ENCODE measurements at regions not wholly inside any gene's neighbourhood (a gene's known extent, or its start where the extent isn't known, plus 50 kb on each side); places are given as distances from the start of the nearest gene placed in this dataset.

DNA sequence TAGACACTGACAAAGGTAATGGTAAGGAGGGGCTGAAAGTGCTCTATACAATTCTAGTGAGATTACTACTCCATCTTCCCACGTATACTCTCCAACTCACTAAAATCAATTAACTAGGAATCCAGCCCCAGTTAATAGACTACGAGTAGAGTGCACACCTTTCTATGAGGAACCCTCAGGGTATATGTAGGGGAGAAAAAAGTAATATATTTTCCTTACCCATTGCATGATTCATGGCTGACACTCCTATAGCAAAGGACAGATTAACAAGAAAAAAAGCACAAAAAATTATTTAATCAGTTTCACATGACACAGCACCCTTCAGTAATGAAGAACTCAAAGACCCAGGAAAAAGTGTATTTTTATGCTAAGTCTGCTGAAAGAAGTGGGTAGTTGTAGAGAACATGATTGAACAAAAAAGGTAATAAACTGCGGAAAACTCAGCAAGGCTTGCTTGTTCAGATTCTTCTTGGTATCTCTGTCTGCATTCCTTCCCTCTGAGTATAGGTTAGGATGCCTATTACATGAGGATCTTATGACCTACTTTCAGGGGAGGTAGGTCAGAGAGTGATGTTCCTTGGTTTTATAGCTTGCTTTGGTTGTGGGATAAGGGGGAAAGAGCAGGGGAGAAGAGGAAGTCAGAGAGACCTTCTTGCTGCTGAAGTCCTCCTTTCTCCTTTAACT is 342.0 kb upstream of the DLGAP1 start:
- no peaks in the 10 kb centered on the region for H3K27me3 ChIP-seq
- WGBS, 2 donors, result 54 to 55% methylated on average over 3 of the region's 3 CpGs
- no peak for DNase-seq
- no peak overlapping the region for H3K4me3 ChIP-seq
- no peak overlapping the region for H3K27ac ChIP-seq
- intact Hi-C loops (cut with DNase I), result no loop called here
- TF ChIP-seq POLR2A (IDR thresholded peaks at IDR 0.05) (no peak), POLR2AphosphoS5 (IDR thresholded peaks at IDR 0.05) (no peak), EP300 (IDR thresholded peaks at IDR 0.05) (no peak)
- TF ChIP-seq, protein P1, sequence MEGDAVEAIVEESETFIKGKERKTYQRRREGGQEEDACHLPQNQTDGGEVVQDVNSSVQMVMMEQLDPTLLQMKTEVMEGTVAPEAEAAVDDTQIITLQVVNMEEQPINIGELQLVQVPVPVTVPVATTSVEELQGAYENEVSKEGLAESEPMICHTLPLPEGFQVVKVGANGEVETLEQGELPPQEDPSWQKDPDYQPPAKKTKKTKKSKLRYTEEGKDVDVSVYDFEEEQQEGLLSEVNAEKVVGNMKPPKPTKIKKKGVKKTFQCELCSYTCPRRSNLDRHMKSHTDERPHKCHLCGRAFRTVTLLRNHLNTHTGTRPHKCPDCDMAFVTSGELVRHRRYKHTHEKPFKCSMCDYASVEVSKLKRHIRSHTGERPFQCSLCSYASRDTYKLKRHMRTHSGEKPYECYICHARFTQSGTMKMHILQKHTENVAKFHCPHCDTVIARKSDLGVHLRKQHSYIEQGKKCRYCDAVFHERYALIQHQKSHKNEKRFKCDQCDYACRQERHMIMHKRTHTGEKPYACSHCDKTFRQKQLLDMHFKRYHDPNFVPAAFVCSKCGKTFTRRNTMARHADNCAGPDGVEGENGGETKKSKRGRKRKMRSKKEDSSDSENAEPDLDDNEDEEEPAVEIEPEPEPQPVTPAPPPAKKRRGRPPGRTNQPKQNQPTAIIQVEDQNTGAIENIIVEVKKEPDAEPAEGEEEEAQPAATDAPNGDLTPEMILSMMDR (IDR thresholded peaks at IDR 0.05), result no peak
- no peaks in the 10 kb centered on the region for H3K4me1 ChIP-seq
- H3K36me3 ChIP-seq, result no peaks in the 10 kb centered on the region
- peaks cover 0 to 5% (median 2%) of the 10 kb centered on the region in 4 donors for H3K9me3 ChIP-seq

DNA sequence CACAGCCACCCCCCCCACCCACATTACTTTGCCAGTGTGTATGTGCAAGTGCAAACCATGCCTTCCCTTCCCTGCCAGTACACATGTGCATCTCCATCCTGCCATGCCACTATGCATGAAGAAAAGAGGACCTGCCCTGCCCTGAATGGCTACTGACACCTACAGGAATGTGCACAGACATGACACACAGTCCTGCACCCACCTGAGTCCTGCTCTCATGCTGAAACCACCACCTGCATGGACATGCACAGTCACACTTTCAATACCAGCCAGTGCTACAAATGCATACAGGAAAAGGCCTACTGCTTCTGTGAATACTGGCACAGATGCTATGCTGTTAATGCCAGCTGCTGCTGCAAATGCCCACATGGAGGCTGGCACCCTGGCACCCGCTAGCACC is 334.4 kb upstream of the DLGAP1 start:
- H3K9me3 ChIP-seq, result no peaks in the 10 kb centered on the region
- H3K36me3 ChIP-seq, result no peaks in the 10 kb centered on the region
- TF ChIP-seq POLR2A (IDR thresholded peaks at IDR 0.05) (no peak), EP300 (IDR thresholded peaks at IDR 0.05) (no peak), POLR2AphosphoS5 (IDR thresholded peaks at IDR 0.05) (no peak)
- TF ChIP-seq, protein P1 (IDR thresholded peaks at IDR 0.05), result no peak
- H3K4me3 ChIP-seq, result no peak overlapping the region
- no peak overlapping the region for H3K27ac ChIP-seq
- WGBS, 2 donors, result 85 to 92% methylated on average over 1 of the region's 1 CpG
- no peak for DNase-seq
- no peaks in the 10 kb centered on the region for H3K4me1 ChIP-seq
- no peaks in the 10 kb centered on the region for H3K27me3 ChIP-seq
- intact Hi-C loops (cut with DNase I), result no loop called here

DNA sequence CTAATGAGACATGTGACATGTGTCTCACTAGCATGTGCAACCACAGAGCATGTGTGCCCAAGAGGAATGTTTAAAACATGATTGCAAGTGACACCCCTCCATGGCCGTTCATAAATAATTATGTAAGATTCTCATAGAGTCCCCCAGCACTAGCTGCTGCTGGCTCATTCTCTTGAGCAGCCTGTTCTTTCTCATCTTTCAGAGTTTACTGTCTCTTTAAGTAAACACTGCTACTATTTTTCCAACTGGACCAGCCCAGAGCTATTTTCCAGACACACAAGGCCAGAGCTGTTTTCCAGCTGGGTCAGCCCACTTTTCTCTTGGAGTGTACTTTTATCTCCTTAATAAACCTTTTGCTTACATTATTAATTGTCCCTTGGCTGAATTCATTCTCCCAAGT is 326.8 kb upstream of the DLGAP1 start:
- DNase-seq, result no peak
- no peak for TF ChIP-seq POLR2A (IDR thresholded peaks at IDR 0.05)
- TF ChIP-seq EP300 (IDR thresholded peaks at IDR 0.05), result peak in 2 of 4 donors; percentile 59 to 67
- peak; percentile 52 to 92 (median 76) for TF ChIP-seq POLR2AphosphoS5 (IDR thresholded peaks at IDR 0.05)
- TF ChIP-seq, protein P1 (IDR thresholded peaks at IDR 0.05), result no peak
- no peak overlapping the region for H3K4me3 ChIP-seq
- 73 to 74% methylated on average over 1 of the region's 1 CpG for WGBS, 2 donors
- no peaks in the 10 kb centered on the region for H3K27me3 ChIP-seq
- intact Hi-C loops (cut with DNase I), result no loop called here
- peaks cover 0 to 7% (median 3%) of the 10 kb centered on the region in 4 donors for H3K9me3 ChIP-seq
- H3K27ac ChIP-seq, result peak overlapping the region in 3 of 4 donors; percentile 51 to 70 (median 64)
- H3K36me3 ChIP-seq, result no peaks in the 10 kb centered on the region
- H3K4me1 ChIP-seq, result peaks cover 0 to 24% (median 6%) of the 10 kb centered on the region in 4 donors

DNA sequence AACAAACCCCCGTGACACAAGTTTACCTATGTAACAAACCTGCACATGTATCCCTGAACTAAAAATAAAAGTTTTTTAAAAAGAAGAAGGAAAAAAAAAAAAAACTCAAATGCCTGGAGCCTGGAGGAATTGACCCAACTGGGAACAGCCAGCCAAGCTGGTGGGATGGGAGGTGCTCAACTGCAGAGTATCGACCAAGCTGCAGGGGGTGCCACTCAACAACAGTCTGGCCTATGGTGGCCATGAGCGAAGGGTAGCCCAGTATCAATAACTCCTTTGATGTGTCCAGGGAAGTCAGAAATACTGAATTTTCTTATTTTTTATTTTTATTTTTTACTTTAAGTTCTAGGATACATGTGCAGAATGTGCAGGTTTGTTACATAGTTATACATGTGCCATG is 310.3 kb upstream of the DLGAP1 start:
- 82 to 85% methylated on average over 3 of the region's 3 CpGs for WGBS, 2 donors
- TF ChIP-seq POLR2AphosphoS5 (IDR thresholded peaks at IDR 0.05), result no peak
- TF ChIP-seq, protein P1 (IDR thresholded peaks at IDR 0.05), result no peak
- TF ChIP-seq POLR2A (IDR thresholded peaks at IDR 0.05), result no peak
- TF ChIP-seq EP300 (IDR thresholded peaks at IDR 0.05), result no peak
- intact Hi-C loops (cut with DNase I), result no loop called here

DNA sequence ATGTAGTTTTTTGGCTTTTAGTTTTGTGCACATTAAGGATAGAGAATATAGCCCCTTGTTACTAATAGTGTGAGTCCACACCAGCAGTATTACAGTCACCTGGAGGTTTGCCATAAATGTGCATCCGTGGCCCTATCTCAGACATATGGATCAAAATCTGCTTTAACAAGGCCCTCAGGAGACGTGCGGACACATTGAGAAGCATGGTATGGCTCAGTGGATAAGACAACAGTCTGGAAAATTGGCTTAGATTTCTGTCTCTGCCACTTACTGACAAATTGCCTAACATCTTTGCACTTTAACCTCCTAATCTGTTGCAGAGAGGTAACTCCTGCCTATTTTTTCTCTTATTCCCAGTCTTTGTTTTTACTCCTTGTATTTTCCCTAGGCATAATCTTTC is 307.2 kb upstream of the DLGAP1 start:
- 51 to 59% methylated on average over 3 of the region's 3 CpGs for WGBS, 2 donors
- no peak for DNase-seq
- H3K9me3 ChIP-seq, result no peaks in the 10 kb centered on the region
- H3K4me1 ChIP-seq, result no peaks in the 10 kb centered on the region
- TF ChIP-seq, protein P1 (IDR thresholded peaks at IDR 0.05), result no peak
- no peak for TF ChIP-seq POLR2AphosphoS5 (IDR thresholded peaks at IDR 0.05)
- no peak for TF ChIP-seq EP300 (IDR thresholded peaks at IDR 0.05)
- no peak for TF ChIP-seq POLR2A (IDR thresholded peaks at IDR 0.05)
- no peak overlapping the region for H3K4me3 ChIP-seq
- intact Hi-C loops (cut with DNase I), result no loop called here
- no peaks in the 10 kb centered on the region for H3K36me3 ChIP-seq
- no peak overlapping the region for H3K27ac ChIP-seq
- no peaks in the 10 kb centered on the region for H3K27me3 ChIP-seq

More for the DNA sequence above, 310.3 kb upstream of the DLGAP1 start:
- H3K36me3 ChIP-seq, result no peaks in the 10 kb centered on the region
- no peak overlapping the region for H3K4me3 ChIP-seq
- H3K9me3 ChIP-seq, result peaks cover 0 to 11% (median 0%) of the 10 kb centered on the region in 4 donors
- DNase-seq, result no peak
- H3K27ac ChIP-seq, result no peak overlapping the region
- no peaks in the 10 kb centered on the region for H3K4me1 ChIP-seq
- H3K27me3 ChIP-seq, result no peaks in the 10 kb centered on the region
